AML-193 (cell line): ENCODE measurements at regions not wholly inside any gene's neighbourhood (a gene's known extent, or its start where the extent isn't known, plus 50 kb on each side); places are given as distances from the start of the nearest gene placed in this dataset.
A peak's percentile ranks its signal among the peaks of the same experiment; 100 is the strongest.

Experiments
- DNase-seq, 2 experiments: peaks; one replicate each; lab custom pipeline; 2025; lab: John Stamatoyannopoulos, UW

DNA sequence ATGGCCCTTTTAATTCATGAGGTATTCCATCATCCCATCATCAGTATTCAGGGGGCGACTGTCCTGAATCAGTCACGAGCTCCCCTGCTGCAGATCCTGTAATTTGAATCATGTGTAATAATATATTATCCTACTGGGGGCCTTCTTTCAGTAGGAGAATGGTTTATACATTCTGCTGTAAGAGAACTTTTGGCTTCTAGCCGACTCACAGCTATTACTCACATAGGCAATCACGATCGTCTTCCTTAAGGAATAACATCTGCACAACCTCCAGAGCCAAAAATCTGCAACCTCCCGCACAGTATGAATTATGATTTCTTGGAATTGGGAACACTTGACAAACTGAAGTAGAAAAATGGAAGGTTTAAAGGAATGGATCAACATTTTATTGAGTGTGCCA lies 343.0 kb downstream of the USP25 start:
- no peak for DNase-seq

DNA sequence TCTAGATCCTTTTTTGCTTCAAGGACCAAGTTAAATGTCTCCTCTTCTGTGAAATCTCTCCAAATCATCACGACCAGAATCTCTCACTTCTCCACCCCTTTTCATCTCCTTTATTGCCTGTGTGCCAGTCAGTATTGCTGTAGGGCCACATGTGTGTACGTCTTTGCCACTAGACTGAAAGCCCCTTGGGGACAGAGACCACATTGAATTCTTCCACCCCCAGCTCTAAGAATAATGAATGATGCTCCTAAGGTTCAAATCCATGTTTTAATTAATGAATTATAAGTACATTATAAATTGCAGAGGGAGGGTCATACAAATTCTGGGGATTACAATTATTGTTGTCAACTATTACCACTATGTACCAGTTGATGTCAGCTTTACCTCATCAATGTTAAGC lies 343.8 kb downstream of the USP25 start:
- DNase-seq: no peak

DNA sequence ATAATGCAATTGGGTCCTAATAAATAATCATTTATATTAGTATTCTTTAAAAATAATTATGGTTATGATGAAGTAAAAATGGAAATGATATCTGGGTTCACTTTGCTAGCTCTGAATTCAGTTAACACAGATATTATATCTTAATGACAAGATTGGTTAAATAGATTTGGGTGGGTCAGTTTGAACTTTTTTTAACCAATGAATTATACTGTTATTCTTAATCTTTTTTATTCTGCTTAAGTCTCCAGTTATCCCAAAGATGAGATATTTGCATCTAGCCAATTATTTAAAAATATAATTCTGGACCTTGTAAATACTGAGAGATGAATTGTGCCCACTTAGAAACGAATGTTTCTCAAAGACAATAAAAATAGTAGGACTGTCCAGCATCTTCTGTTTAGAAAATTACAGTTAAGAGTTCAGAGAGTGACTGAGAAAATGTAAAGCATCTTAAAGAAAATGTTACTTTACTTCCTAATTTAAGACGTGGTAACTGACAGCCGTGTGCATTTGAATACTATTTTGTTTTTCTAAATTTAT lies 345.2 kb downstream of the USP25 start:
- DNase-seq: no peak

DNA sequence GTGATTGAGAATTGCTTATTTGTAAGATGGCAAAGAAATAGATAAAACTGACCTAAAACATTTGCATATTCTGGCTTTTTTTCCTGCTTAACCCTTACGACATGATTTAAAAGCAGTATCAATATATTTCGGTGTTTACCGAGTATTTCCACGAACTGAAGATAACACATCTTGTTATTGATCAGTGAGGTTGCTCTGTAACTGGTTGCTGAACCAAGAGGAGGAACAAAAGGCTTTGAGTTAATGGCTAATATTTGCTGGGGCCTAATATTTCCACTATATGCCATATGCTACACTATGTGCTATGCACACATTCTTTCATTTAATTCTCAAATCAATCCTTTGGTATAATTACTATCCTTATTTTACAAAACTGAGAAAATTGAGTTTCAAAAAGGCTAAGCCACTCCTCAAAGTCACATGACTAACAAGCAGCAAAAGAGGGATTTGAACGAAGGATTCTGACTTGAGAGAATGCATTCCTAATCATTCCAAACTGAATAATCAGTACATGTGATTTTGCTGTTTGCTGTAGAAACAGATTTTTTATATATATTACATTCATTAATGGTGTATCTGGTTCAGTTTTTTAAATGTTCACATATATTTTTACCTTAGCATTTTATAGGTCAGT lies 346.0 kb downstream of the USP25 start:
- no peak for DNase-seq

DNA sequence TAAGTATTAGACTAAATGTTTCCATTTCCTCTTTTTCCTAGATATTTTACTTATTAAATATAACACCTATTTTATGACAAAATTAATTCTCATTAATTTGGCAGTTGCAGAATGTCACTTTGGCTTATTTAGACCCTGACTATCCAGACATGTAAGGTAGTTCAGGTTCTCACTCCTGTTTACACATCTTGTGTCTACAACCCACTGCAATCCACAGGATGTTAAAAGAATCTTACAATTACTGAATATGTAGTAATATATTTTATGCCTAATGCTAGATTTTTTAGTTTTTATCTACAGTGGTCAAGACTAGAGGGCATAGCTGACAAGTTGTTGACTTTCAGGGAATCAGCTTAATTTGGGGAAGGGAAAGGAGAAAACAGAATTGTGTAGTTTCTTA lies 346.7 kb downstream of the USP25 start:
- DNase-seq: no peak

DNA sequence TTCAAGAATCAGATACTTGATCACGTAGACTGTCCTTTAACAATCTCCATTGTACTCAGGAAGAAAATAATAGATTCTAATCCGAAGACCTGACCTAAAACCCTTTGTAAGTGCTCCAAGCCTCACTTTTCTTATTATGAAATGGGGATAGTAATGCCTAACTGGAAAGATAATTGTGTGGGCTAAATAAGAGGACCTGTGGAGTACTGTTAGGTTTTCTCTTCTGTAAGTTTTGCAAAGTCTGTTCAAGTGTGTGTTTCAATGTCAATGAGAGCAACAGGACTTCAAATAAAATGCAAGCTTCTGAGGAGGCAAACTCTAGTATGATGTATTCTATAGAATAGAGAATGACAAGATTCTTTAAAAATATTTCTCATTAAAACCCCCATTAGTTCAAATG lies 348.6 kb downstream of the USP25 start:
- no peak for DNase-seq

DNA sequence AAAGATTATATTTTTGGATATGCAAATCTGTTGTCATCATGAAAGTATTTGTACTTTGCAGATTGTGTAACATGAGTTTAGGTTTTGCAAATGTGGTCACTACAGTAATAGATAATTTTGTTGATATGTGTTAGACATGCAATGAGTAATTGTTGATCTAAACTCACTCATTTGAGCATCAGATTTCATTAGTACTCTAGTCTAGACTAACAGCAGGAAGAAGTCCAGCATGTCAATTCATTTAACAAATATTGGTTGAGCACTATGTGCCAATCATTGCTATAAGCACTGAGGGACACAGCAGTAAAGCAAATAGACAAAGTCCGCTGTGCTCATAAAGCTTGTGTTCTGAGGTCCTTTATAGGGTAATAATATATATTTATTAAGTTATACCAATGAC lies 350.0 kb downstream of the USP25 start:
- no peak for DNase-seq

DNA sequence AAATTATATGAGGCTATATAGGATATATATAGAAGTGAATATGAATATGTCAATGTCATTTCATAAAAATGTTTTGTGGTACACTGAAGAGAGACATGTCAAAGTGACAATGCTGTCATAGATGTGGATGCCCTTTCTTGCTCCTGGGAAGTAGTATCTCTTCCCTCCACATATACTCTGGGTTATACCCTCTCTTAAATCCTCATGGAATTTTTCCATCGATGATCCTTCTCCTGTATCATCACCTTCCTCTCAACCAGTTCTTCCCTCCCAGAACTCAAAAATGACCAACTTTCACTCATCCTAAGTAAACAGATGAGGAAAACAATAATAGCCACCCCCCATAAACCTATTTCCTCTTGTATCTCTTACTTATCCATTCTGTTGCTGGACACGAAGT lies 351.5 kb downstream of the USP25 start:
- no peak for DNase-seq

DNA sequence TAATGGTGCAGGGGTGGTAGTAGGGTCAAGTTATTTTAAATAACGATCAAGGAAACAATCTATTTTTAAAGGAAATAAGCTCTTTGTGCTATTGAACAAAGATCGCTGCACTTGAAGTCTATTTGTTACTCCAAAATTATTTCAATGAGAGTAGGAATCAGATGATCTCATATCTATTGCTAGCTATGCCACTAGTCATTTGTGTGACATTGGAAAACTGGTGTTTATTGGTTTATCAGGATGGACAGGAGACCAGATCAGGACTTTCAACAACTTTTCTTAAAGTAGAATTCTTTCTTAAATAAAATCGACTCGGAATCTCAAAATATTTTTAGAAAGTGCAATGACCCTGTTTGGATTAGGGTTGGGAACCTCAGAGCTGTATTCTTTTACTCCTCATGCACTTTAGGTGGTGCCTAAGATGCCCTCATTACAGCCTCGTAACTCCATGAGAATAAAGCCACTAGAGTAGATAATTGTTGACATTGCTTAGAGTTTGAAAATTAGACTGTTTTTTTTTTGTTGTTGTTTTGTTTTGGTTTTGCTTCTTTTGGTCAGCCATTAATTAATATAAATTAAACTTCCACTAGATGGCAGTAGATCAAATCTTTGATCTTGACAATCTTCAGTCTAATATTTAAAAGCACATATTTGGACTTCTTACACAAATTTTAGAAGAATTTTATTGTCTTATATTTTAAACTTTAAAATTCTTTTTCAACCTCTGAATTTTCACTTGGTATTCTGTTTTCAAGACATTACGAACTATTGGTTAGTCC lies 352.4 kb downstream of the USP25 start:
- DNase-seq: peak; percentile 6 to 33

DNA sequence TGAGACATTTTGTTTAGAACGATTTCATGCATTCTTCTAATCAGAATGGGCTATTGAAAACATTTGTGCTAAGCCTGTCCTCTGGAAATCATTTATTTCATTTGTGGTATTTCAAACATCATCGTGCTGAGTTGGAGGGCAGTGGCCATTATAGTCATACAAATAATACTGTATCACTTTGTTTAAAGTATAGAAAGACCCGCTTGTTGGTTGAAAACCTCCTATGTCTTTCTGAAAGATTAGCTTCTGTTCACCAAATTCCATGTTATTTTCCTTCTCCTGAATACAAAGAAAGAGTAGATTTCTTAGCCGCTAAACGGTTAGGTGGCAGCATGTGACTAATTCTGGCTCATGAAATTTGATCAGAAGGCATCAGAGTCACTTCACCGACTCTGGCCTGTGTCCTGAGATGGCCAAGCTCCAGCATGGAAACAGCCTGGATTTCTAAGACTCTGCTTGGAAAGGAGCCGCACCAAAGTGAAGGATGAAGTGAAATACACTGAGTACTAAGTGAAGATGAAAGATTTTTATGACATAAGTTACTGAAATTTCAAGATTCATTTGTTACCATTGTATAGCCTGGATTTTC lies 355.1 kb downstream of the USP25 start:
- DNase-seq: no peak

DNA sequence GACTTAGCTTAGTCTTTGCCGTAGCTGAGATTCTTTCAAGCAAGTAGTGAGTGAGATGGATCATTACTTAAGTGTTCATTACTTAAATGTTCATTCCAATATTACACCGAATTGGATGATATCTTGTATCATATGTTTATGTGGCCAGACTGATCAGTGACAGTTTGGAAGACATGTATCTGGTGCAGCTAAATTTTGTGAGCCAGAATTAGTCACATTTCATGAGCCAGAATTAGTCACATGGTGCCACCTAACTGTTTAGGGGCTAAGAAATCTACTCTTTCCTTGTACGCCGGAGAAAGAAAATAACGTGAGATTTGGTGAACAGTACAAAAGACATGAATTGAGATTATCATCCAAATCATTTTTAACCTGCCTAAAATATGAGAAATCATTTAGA lies 355.6 kb downstream of the USP25 start:
- DNase-seq: no peak

DNA sequence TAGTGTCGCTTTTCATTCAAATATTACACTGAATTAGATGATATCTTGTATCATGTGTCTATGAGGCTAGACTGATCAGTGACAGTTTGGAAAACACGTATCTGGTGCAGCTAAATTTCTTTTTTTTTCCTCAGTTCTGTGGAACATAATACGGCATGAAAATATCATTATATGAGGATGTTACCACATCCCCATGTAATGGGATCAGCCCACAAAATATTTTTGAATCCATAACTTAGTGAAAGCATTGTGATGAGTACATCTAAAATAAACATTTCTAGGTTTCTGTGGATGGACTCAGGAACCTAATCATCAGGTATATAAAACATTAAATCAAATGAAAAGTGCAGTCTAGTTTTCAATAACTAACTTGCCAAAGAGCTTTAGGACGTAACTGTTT lies 356.3 kb downstream of the USP25 start:
- no peak for DNase-seq

DNA sequence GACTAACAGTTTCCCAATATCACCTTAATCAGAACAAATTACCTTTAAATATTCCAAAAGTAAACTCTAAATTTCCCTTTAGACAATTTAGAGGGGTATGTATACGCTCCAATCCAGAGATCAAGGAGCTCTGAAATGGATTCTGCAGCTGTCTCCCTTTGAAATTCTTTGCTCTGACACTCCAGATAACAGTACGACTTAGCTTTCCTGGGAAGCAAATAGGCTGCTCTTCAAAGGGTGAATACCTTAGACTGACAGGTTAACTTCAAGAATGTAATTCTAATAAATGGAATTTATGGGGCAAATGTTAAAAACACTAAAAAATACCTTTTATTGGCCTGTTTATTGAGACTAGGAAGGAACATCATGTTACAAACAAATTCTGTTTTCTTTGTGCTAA lies 357.2 kb downstream of the USP25 start:
- no peak for DNase-seq

DNA sequence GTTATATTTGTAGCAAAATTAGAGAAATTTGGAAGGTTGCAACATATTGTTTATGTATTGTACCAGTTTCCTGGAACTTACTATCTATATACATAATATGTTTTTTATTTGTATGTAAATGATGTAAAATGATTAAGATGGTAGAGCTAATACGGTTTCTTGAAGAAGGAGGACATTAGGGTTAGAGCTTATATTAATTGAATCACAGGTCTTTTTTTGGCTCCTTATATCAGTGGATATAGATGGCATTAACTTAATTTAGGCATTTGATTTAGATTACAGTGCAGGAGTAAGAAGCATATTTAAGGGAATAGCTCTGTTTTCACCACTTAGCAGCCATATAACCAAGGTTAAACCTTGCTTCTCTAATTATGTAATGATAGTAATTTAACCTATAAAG lies 357.7 kb downstream of the USP25 start:
- DNase-seq: no peak

DNA sequence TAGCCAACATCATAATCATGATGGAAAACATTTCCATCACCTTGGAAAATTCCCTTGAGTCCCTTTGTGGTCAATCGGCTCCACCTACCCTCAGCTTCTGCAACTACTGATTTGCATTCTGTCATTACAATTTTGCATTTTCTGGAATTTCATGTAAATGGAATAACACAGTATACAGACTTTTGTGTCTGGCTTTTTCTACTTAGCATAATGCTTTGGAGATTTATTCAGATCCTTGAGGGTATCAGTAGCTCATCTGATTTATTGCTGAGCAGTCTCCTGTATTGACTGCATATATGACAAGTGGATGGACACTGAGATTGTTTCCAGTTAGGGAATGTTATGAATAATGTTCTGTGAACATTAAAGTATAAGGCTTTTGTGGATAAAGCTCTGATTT lies 358.3 kb downstream of the USP25 start:
- DNase-seq: no peak

DNA sequence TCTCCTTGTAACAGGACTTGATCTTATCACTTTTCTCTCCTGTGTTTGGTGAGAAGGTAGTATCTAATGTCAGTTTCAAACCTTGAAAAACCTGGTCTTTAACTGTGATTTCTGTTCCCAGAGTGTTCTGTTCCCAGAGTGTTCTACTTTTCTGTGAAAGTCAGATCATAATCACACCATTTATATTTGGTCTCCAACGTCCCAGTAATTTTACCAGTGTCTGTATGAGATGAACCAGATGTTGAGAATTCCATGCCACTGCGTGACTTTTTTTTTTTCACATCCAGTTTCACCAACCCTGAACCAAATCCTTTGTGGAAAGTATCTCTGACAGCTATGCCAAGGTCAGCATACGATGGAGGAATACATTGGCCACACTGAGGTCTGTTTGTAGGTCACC lies 365.2 kb downstream of the USP25 start:
- DNase-seq: no peak

DNA sequence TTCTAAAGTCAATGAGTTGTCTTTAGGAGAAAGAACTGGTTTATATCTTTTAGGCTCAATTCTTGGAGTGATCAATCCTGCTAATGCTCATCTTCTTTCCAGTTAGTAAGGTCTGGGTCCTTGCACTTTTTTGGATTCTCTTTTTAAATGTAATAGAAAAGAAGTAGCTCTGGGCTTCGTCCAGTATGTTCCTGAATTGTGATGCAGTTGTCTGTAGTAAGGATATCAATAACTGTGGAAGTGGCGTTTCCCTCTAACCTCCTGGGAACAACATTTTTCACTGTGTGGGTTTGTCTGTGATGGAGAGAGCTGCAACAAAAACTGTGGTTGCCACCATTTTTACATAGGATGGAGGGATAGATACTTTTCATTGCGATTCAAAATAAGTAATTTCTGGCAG lies 367.2 kb downstream of the USP25 start:
- DNase-seq: no peak

DNA sequence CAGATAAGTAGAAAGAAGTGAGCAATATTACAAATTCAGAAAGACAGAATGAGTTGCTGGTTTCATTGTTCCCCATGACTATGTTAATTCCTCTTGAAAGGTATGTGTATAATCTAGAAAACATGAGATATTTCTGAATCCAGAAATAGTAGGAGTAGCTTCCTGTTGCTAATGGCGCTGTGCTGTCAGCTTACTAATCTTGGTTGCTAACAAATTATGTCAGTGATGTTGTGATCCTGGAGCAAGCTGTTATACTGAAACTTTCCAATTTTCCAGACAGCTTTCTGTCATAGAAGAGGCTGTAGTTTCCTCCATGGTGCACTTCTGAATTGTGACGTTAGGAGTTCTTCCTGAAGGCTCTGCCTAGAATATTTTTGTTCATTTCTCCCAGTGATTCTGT lies 372.3 kb downstream of the USP25 start:
- no peak for DNase-seq

DNA sequence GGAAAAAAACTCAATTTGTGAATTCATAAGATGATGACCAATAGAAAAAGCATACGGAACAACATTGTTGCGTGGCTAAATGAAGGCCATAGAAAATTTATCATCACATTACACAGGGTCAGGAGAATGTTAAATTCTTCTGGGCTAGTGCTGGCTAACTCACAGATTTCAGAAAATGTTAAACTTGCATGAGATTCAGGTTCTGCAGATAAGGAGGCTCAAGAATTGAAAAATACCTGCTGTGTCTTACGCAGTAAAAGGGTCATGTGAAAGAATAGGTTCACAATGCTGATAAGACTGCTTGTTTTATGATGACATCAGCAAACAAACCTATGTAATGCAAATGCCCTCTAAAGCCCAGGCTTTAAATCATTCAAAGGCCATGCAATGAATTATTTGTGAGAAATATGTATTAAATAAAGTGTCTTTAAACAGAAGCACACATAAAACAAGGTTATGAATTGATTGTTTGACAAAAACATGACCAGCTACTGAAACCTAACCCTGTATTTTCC lies 378.8 kb downstream of the USP25 start:
- no peak for DNase-seq

DNA sequence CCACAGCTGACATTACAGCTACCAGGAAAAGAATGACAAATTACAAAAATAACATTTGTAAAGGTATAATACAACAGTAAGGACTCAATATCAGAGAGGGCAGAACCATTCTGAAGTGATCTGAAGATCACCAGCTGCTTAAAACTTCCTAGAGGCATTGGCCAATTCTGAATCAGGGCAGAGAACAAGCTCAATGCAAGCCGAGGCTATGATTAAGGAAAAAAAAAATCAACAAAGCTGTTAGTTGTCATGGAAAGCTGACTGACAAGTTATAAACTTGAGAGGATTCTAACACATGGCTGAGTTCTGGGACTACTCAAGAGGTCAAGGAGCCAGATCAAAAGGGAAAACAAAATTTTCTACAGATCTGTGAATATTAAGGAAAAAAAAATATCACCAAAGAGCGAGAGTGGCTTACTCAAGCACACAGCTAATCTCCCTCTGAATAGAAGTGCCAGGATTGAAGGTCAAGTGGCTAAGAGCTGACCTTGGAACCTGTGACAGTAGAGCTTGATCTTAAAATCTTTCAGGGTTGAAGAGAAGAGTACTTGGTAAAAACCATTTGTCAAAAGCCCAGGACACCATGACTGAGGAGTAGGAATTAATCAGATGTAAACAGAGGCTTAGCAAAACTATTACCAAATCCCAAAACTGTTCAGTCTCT lies 383.4 kb downstream of the USP25 start:
- no peak for DNase-seq

DNA sequence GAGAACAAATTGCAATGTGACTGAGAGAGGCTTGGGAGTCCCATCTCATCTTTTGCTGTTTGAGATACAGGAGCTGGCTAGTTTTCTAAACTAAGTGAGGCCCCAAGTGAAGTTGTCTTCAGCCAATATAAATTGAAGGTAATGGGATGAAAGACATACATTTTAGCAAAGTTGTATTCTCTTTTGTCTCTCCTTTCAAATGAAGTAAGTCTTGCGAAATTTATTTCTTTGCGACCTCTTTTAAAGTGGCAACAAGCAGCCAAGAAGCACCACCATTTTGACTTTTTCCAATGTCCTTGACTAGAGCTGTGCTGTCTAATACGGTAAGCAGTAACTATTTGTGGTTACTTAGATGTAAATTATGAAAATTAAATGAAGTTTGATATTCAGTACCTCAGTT lies 385.7 kb downstream of the USP25 start:
- no peak for DNase-seq

DNA sequence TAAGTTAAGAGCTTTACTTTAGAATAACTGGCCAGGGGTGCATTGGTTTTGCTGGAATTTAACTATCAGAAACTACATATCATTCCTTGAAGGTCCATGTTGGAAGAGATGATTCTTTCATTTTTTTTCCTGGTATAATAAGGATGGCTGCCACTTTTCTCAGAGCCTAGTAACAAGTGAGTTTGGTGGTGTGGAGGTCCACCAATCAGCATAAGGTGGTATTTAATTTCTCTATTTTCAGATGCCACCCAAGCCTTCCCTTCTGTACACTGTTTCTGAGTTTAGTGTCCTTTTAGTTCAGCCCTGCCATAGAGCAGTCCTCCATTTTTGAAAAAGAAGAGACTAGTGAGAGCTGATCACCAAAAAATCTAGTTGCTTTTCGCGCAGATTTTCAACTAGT lies 386.3 kb downstream of the USP25 start:
- no peak for DNase-seq

DNA sequence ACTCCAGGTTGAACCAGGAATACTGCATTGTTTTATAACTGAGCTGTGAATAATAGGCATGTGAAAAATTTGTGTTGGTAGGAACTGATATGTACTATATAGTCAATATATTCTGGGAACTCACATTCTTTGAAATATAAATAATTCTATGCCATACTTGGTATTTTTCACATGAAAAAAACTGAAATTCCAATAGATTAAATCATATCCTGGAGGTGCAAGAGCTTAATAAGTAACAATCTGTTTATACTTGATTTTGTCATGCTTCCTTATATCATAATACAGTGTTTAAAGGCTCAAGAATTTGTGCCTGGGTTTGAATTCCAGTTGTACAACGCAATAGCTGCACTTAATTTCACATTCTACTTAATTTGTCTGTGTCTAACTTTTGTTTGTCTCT lies 387.0 kb downstream of the USP25 start:
- no peak for DNase-seq
